Calu3 (cell line): ENCODE measurements at regions not wholly inside any gene's neighbourhood (a gene's known extent, or its start where the extent isn't known, plus 50 kb on each side); places are given as distances from the start of the nearest gene placed in this dataset.
"Not testable (repeated sequence)": the region's sequence is repeated elsewhere in the genome, so short reads cannot be mapped to it uniquely, and the experiment has no call there.

Experiments used
- BruUV-seq: library from RNA; stranded (reverse); fragments of 400-500 nt; replicated peaks from 2 replicates; lab custom pipeline; 2021; lab: Mats Ljungman, UMichigan
- CTCF ChIA-PET: fragments of 300-600 bp; sonication (Branson Sonifier 250); formaldehyde crosslinking; loops from one replicate; lab custom pipeline; 2022; ENCODE audit warnings: antibody characterized with exemption; lab: Charles Lee
- DNase-seq: peaks from one replicate; pipeline ENCODE4 v3.0.0; 2022
- H3K27ac Mint-ChIP-seq: one replicate; pipeline ENCODE4 v1.8.0; 2022; ENCODE audit warnings: mixed read lengths; ENCODE audit not compliant: unreplicated experiment
- H3K27me3 Mint-ChIP-seq: one replicate; pipeline ENCODE4 v1.8.0; 2022; ENCODE audit warnings: mixed read lengths; ENCODE audit not compliant: unreplicated experiment
- H3K36me3 Mint-ChIP-seq: one replicate; pipeline ENCODE4 v1.8.0; 2022; ENCODE audit warnings: mild to moderate bottlenecking, moderate library complexity, mixed read lengths; ENCODE audit not compliant: insufficient read depth, unreplicated experiment
- H3K4me1 Mint-ChIP-seq: one replicate; pipeline ENCODE4 v1.8.0; 2022; ENCODE audit warnings: mild to moderate bottlenecking, low read depth, mixed read lengths; ENCODE audit not compliant: unreplicated experiment
- H3K4me3 Mint-ChIP-seq: one replicate; pipeline ENCODE4 v1.8.0; 2022; ENCODE audit warnings: mild to moderate bottlenecking, low read depth, moderate library complexity, mixed read lengths; ENCODE audit not compliant: unreplicated experiment
- H3K9me3 Mint-ChIP-seq: one replicate; pipeline ENCODE4 v1.8.0; 2022; ENCODE audit warnings: low read depth, mixed read lengths; ENCODE audit not compliant: unreplicated experiment
- intact Hi-C: fragments of 100-400 bp; cut with micrococcal nuclease; formaldehyde crosslinking; loops from one replicate; pipeline ENCODE4 v1.10.0; 2022; ENCODE audit not compliant: unreplicated experiment
- TF ChIP-seq, protein P1 (sequence below): fragments of 200-600 bp; IDR thresholded peaks from one replicate; pipeline ENCODE4 v1.8.0; 2022; ENCODE audit warnings: antibody characterized with exemption; ENCODE audit not compliant: unreplicated experiment

GRCh38 chr6:157744102-157744601, 78.9 kb upstream of the SNX9 start:
- no peaks in the 10 kb centered on the region for H3K4me1 Mint-ChIP-seq
- H3K36me3 Mint-ChIP-seq, result no peaks in the 10 kb centered on the region
- DNase-seq, result no peak
- intact Hi-C loops, result no loop called here
- no peak overlapping the region for H3K4me3 Mint-ChIP-seq
- CTCF ChIA-PET, result no interaction called here
- H3K27ac Mint-ChIP-seq, result no peak overlapping the region
- no peaks in the 10 kb centered on the region for H3K27me3 Mint-ChIP-seq
- no TSS peak for BruUV-seq
- TF ChIP-seq, protein P1, sequence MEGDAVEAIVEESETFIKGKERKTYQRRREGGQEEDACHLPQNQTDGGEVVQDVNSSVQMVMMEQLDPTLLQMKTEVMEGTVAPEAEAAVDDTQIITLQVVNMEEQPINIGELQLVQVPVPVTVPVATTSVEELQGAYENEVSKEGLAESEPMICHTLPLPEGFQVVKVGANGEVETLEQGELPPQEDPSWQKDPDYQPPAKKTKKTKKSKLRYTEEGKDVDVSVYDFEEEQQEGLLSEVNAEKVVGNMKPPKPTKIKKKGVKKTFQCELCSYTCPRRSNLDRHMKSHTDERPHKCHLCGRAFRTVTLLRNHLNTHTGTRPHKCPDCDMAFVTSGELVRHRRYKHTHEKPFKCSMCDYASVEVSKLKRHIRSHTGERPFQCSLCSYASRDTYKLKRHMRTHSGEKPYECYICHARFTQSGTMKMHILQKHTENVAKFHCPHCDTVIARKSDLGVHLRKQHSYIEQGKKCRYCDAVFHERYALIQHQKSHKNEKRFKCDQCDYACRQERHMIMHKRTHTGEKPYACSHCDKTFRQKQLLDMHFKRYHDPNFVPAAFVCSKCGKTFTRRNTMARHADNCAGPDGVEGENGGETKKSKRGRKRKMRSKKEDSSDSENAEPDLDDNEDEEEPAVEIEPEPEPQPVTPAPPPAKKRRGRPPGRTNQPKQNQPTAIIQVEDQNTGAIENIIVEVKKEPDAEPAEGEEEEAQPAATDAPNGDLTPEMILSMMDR, result no peak
- no peaks in the 10 kb centered on the region for H3K9me3 Mint-ChIP-seq

DNA sequence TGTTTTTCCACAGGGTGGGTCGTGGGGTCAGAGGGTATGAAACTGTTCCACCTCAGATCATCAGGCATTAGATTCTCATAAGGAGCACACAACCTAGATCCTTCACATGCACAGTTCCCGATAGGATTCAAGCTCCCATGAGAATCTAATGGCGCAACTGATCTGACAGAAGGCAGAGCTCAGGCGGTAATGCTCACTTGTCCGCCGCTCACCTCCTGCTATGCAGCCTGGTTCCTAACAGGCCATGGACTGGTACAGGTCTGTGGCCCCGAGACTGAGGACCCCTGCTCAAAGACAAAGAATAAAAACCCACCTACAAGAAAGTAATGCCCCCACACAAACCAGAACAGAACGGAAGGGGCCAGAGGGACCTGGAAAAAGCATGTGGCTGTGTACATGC, 76.1 kb upstream of the SNX9 start:
- DNase-seq, result no peak
- no peaks in the 10 kb centered on the region for H3K36me3 Mint-ChIP-seq
- H3K4me1 Mint-ChIP-seq, result no peaks in the 10 kb centered on the region
- H3K9me3 Mint-ChIP-seq, result no peaks in the 10 kb centered on the region
- no TSS peak for BruUV-seq
- no peak overlapping the region for H3K27ac Mint-ChIP-seq
- H3K4me3 Mint-ChIP-seq, result no peak overlapping the region
- intact Hi-C loops, result no loop called here
- TF ChIP-seq, protein P1, result no peak
- no peaks in the 10 kb centered on the region for H3K27me3 Mint-ChIP-seq
- CTCF ChIA-PET, result no interaction called here

GRCh38 chr6:157747370-157747769, 75.7 kb upstream of the SNX9 start:
- Mint-ChIP-seq H3K27ac (no peak overlapping the region), H3K4me3 (no peak overlapping the region), H3K27me3 (no peaks in the 10 kb centered on the region), H3K9me3 (no peaks in the 10 kb centered on the region), H3K4me1 (no peaks in the 10 kb centered on the region), H3K36me3 (no peaks in the 10 kb centered on the region)
- no peak for DNase-seq
- TF ChIP-seq, protein P1, result no peak
- intact Hi-C loops, result no loop called here
- CTCF ChIA-PET, result interaction anchor here (0.6 kb wide), 1 partner anchor 406 kb away, joined by 7 read pairs; no protein-coding TSS in a partner anchor
- BruUV-seq, result no TSS peak

- H3K27me3 Mint-ChIP-seq, result no peaks in the 10 kb centered on the region
- H3K4me1 Mint-ChIP-seq, result no peaks in the 10 kb centered on the region
- CTCF ChIA-PET, result no interaction called here
- no peak overlapping the region for H3K27ac Mint-ChIP-seq
- TF ChIP-seq, protein P1, result no peak
- no TSS peak for BruUV-seq
- H3K36me3 Mint-ChIP-seq, result no peaks in the 10 kb centered on the region
- H3K9me3 Mint-ChIP-seq, result no peaks in the 10 kb centered on the region
- DNase-seq, result no peak
- intact Hi-C loops, result no loop called here
- no peak overlapping the region for H3K4me3 Mint-ChIP-seq
Measured at GRCh38 chr6:157748839-157749571, 74.0 kb upstream of the SNX9 start.

- intact Hi-C loops, BruUV-seq, H3K27ac Mint-ChIP-seq, H3K4me3 Mint-ChIP-seq, H3K9me3 Mint-ChIP-seq, DNase-seq, H3K27me3 Mint-ChIP-seq, H3K36me3 Mint-ChIP-seq, H3K4me1 Mint-ChIP-seq, CTCF ChIA-PET: not testable (repeated sequence)
Measured at GRCh38 chr6:157750973-157751372, 72.1 kb upstream of the SNX9 start.
